H9 (cell line): ENCODE measurements at regions not wholly inside any gene's neighbourhood (a gene's known extent, or its start where the extent isn't known, plus 50 kb on each side); places are given as distances from the start of the nearest gene placed in this dataset.

Source experiments
- DNase-seq: peaks from one replicate; pipeline ENCODE4 v3.0.0-alpha.2; 2017
- H2AFZ ChIP-seq: one replicate; pipeline ENCODE4 v1.6.1; 2013; ENCODE audit warnings: mild to moderate bottlenecking, low read length, control low read depth, moderate library complexity
- H2AK5ac ChIP-seq: 2 replicates; pipeline ENCODE4 v1.6.1; 2013; ENCODE audit warnings: low read length, control low read depth, mixed read lengths; ENCODE audit not compliant: insufficient read length
- H2BK120ac ChIP-seq: one replicate; pipeline ENCODE4 v1.6.1; 2013; ENCODE audit warnings: low read depth, mild to moderate bottlenecking, low read length, control low read depth, inconsistent platforms; ENCODE audit not compliant: poor library complexity, severe bottlenecking
- H2BK12ac ChIP-seq: 2 replicates; pipeline ENCODE4 v1.6.1; 2013; ENCODE audit warnings: low read length, control low read depth, mixed read lengths, low read depth; ENCODE audit not compliant: insufficient read length
- H2BK15ac ChIP-seq: 2 replicates; pipeline ENCODE4 v1.6.1; 2013; ENCODE audit warnings: low read depth, low read length, control low read depth
- H2BK20ac ChIP-seq: one replicate; pipeline ENCODE4 v1.6.1; 2013; ENCODE audit warnings: low read depth, mild to moderate bottlenecking, low read length, control low read depth, inconsistent platforms; ENCODE audit not compliant: poor library complexity, severe bottlenecking
- H2BK5ac ChIP-seq: 2 replicates; pipeline ENCODE4 v1.6.1; 2013; ENCODE audit warnings: low read length, control low read depth, mixed read lengths; ENCODE audit not compliant: insufficient read length
- H3K14ac ChIP-seq: 2 replicates; pipeline ENCODE4 v1.6.1; 2013; ENCODE audit warnings: low read length, control low read depth; ENCODE audit not compliant: insufficient read depth
- H3K18ac ChIP-seq: 2 replicates; pipeline ENCODE4 v1.6.1; 2013; ENCODE audit warnings: low read depth, mild to moderate bottlenecking, mixed read lengths, low read length, control low read depth; ENCODE audit not compliant: insufficient read length
- H3K23ac ChIP-seq: 2 replicates; pipeline ENCODE4 v1.6.1; 2013; ENCODE audit warnings: low read length, control low read depth, mixed read lengths, low read depth; ENCODE audit not compliant: insufficient read length
- H3K23me2 ChIP-seq: 2 replicates; pipeline ENCODE4 v1.6.1; 2013; ENCODE audit warnings: low read depth, mild to moderate bottlenecking, mixed read lengths, low read length, control low read depth; ENCODE audit not compliant: insufficient read length, poor library complexity, severe bottlenecking
- H3K27ac ChIP-seq: 2 replicates; pipeline ENCODE4 v1.5.1; 2013; ENCODE audit warnings: low read length, control low read depth, mixed read lengths, low read depth; ENCODE audit not compliant: insufficient read length
- H3K27me3 ChIP-seq: 2 replicates; pipeline ENCODE4 v1.6.1; 2013; ENCODE audit warnings: low read length, control low read depth, inconsistent platforms; ENCODE audit not compliant: insufficient read depth
- H3K4ac ChIP-seq: 2 replicates; pipeline ENCODE4 v1.6.1; 2013; ENCODE audit warnings: low read depth, mild to moderate bottlenecking, control low read depth, inconsistent platforms, low read length, moderate library complexity
- H3K4me1 ChIP-seq: 2 replicates; pipeline ENCODE4 v1.6.1; 2013; ENCODE audit warnings: low read length, control low read depth, inconsistent platforms; ENCODE audit not compliant: insufficient read depth
- H3K4me2 ChIP-seq: 2 replicates; pipeline ENCODE4 v1.6.1; 2013; ENCODE audit warnings: low read length, control low read depth, mixed read lengths; ENCODE audit not compliant: insufficient read length, insufficient read depth
- H3K56ac ChIP-seq: 2 replicates; pipeline ENCODE4 v1.6.1; 2013; ENCODE audit warnings: low read depth, mild to moderate bottlenecking, mixed read lengths, low read length, control low read depth; ENCODE audit not compliant: insufficient read length
- H3K79me1 ChIP-seq: 2 replicates; pipeline ENCODE4 v1.6.1; 2013; ENCODE audit warnings: low read depth, mild to moderate bottlenecking, moderate library complexity, low read length, control low read depth, inconsistent platforms; ENCODE audit not compliant: insufficient read depth, poor library complexity, severe bottlenecking
- H3K79me2 ChIP-seq: 2 replicates; pipeline ENCODE4 v1.6.1; 2013; ENCODE audit warnings: low read length, control low read depth, inconsistent platforms; ENCODE audit not compliant: insufficient read depth
- H3K9ac ChIP-seq: 2 replicates; pipeline ENCODE4 v1.6.1; 2013; ENCODE audit warnings: low read length, control low read depth, mixed read lengths; ENCODE audit not compliant: insufficient read length; ENCODE audit errors: extremely low read depth
- H3K9me3 ChIP-seq: one replicate; pipeline ENCODE4 v1.6.1; 2013; ENCODE audit warnings: low read depth, low read length, inconsistent platforms; ENCODE audit not compliant: control insufficient read depth
- H3T11ph ChIP-seq: one replicate; pipeline ENCODE4 v1.6.1; 2013; ENCODE audit warnings: mild to moderate bottlenecking, low read length, control low read depth, inconsistent platforms
- H4K20me1 ChIP-seq: one replicate; pipeline ENCODE4 v1.6.1; 2013; ENCODE audit not compliant: control insufficient read depth, insufficient read length, insufficient read depth
- H4K5ac ChIP-seq: 2 replicates; pipeline ENCODE4 v1.6.1; 2013; ENCODE audit warnings: low read depth, mild to moderate bottlenecking, mixed read lengths, low read length, control low read depth; ENCODE audit not compliant: insufficient read length
- H4K8ac ChIP-seq: replicated peaks from 2 replicates; pipeline ENCODE4 v1.6.1; 2013; ENCODE audit warnings: low read length, control low read depth, mixed read lengths, low read depth; ENCODE audit not compliant: insufficient read length
- H4K91ac ChIP-seq: 2 replicates; pipeline ENCODE4 v1.6.1; 2013; ENCODE audit warnings: low read depth, mild to moderate bottlenecking, moderate library complexity, mixed read lengths, low read length, control low read depth; ENCODE audit not compliant: insufficient read length
- H3K27ac Mint-ChIP-seq, 3 experiments: 2 replicates in 2 of 3; 3 replicates in 1 of 3; pipeline ENCODE4 v1.8.0; 2020 to 2021; ENCODE audit warnings: mixed read lengths in 3 of 3, mild to moderate bottlenecking in 1 of 3, moderate library complexity in 1 of 3
- H3K27me3 Mint-ChIP-seq: 2 replicates; pipeline ENCODE4 v1.8.0; 2021; ENCODE audit warnings: low read depth, mild to moderate bottlenecking, moderate library complexity, mixed read lengths
- H3K36me3 Mint-ChIP-seq, 3 experiments: 2 replicates in 2 of 3; 3 replicates in 1 of 3; pipeline ENCODE4 v1.8.0; 2020 to 2021; ENCODE audit warnings: low read depth in 3 of 3, mixed read lengths in 3 of 3; ENCODE audit not compliant: insufficient read depth in 1 of 3
- H3K4me1 Mint-ChIP-seq, 2 experiments: 2 replicates each; pipeline ENCODE4 v1.8.0; 2020; ENCODE audit warnings: mixed read lengths in 2 of 2
- H3K4me3 Mint-ChIP-seq, 2 experiments: 2 replicates in 1 of 2; 3 replicates in 1 of 2; pipeline ENCODE4 v1.8.0; 2020 to 2021; ENCODE audit warnings: mild to moderate bottlenecking in 2 of 2, mixed read lengths in 2 of 2, moderate library complexity in 1 of 2
- H3K9me3 Mint-ChIP-seq, 2 experiments: 2 replicates in 1 of 2; 3 replicates in 1 of 2; pipeline ENCODE4 v1.8.0; 2020; ENCODE audit warnings: mild to moderate bottlenecking in 2 of 2, mixed read lengths in 2 of 2, moderate library complexity in 1 of 2
- CTCF ChIP-seq: fragments of 200-600 bp; sonication (generic); conservative IDR thresholded peaks from 3 replicates; pipeline ENCODE4 v1.8.0; 2021; ENCODE audit warnings: antibody characterized with exemption, mild to moderate bottlenecking
- WGBS: extraction: QIAGEN DNeasy Blood & Tissue Kit; methylation state at CpG from one replicate; pipeline ENCODE4 v1.1.7; 2013; ENCODE audit warnings: missing lambda C conversion rate, low lambda C conversion rate, mixed read lengths; ENCODE audit not compliant: insufficient read length; ENCODE audit errors: extremely low coverage; 5-methylcytosine and 5-hydroxymethylcytosine counted together

DNA sequence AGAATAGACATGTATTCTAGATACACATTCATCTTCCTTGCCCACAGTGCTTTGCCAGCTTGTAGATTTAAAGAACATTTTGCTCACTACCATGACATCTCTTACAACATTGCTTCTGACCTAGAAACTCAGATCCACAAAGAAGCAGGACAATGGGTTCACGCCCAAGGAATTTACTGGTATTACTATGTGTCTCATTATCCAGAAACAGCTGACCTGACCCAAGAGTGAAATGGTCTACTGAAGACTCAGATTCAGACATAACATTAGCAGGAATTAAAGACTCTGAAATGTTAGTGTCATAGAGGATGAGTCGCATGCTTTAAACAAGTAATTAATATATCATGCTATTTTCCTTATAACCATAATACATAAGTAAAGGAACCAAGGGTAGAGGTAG is 731.4 kb downstream of the GALC start:
- Histone ChIP-seq H4K91ac (no peak overlapping the region), H2AK5ac (no peak overlapping the region), H3K4me2 (no peak overlapping the region), H3K18ac (no peak overlapping the region), H3T11ph (no peak overlapping the region), H3K79me1 (no peaks in the 10 kb centered on the region), H3K56ac (no peak overlapping the region), H2BK20ac (no peak overlapping the region), H2BK5ac (no peak overlapping the region), H4K8ac (no peak overlapping the region), H3K27me3 (no peaks in the 10 kb centered on the region), H3K27ac (no peak overlapping the region), H3K79me2 (no peaks in the 10 kb centered on the region), H3K23me2 (no peaks in the 10 kb centered on the region), H2BK12ac (no peak overlapping the region), H3K14ac (no peak overlapping the region), H3K4me1 (no peaks in the 10 kb centered on the region; the same call in 1 of the 2 replicates), H2BK15ac (no peak overlapping the region), H2BK120ac (no peak overlapping the region), H4K5ac (no peak overlapping the region), H2AFZ (no peak overlapping the region), H3K4ac (no peak overlapping the region), H3K9ac (no peak overlapping the region), H3K9me3 (no peaks in the 10 kb centered on the region), H3K23ac (no peak overlapping the region), H4K20me1 (no peaks in the 10 kb centered on the region)
- Mint-ChIP-seq H3K27ac (no peak overlapping the region), H3K36me3 (peaks cover 11 to 18% (median 11%) of the 10 kb centered on the region in 3 experiments; a peak in 6 of 7 replicates), H3K4me3 (no peak overlapping the region), H3K9me3 (peaks cover 15 to 20% of the 10 kb centered on the region in 2 experiments; a peak in 4 of 5 replicates), H3K4me1 (peaks cover 24 to 33% of the 10 kb centered on the region in 2 experiments), H3K27me3 (peaks cover 1% of the 10 kb centered on the region; the same call in 1 of the 2 replicates)
- no peak for DNase-seq
- no peak for TF ChIP-seq CTCF
- no CpG with 5 or more reads among the region's 2 CpGs for WGBS
